LNCAP (cell line): ENCODE measurements at regions not wholly inside any gene's neighbourhood (a gene's known extent, or its start where the extent isn't known, plus 50 kb on each side); places are given as distances from the start of the nearest gene placed in this dataset.

Experiments
- CTCF ChIP-seq: fragments of 450-650 bp; IDR thresholded peaks from 2 replicates; pipeline ENCODE4 v1.5.1; 2017; ENCODE audit warnings: mild to moderate bottlenecking

DNA sequence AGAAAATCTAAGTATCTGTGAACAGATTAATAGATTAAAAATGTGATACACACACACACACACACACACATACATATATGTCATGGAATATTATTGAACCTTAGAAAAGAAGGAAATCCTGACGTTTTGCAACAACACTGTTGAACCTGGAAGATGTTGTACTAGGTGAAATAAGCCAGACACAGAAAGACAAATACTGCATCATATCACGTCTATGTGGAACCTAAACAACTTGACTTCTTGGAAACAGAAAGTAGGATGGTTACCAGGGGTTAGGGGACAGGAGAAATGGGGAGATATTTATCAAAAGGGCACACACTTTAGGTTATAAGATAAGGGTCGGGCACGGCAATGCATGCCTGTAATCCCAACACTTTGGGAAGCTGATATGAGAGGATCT lies 698.4 kb upstream of the ID2 start:
- TF ChIP-seq CTCF: no peak

DNA sequence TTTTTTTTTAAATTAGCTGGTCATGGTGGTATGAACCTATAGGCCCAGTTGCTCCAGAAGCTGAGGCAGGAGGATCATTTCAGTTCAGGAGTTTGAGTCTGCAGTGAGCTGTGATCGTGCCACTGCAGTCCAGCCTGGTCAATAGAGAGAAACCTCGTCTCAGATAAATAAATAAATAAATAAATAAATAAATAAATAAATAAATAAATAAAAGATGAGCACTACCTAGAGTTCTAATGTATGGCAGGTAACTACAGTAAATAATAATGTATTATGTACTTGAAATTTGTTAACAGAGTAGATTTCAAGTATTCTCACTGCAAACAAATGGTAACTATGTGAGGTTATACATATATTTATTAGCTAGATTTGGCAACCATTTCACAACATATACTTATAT lies 697.9 kb upstream of the ID2 start:
- no peak for TF ChIP-seq CTCF

GRCh38 chr2:7984693-7985353 lies 697.0 kb upstream of the ID2 start:
- no peak for TF ChIP-seq CTCF

DNA sequence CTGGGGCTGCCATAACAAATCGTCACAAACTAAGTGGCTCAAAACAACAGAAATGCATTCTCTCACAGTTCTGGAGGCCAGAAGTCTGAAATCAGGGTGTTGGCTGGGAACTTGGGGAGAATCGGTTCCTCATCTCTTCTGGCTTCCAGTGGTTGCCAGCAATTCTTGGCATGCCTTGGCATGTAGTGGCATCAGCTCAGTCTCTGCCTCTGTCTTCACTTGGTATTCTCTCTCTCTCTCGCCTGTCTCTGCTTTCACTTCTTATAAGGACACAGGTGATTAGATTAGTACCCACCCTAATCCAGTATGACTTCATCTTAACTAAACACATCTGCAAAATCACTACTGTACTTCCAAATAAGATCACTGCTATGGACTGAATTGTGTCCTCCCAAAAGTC lies 695.4 kb upstream of the ID2 start:
- no peak for TF ChIP-seq CTCF

DNA sequence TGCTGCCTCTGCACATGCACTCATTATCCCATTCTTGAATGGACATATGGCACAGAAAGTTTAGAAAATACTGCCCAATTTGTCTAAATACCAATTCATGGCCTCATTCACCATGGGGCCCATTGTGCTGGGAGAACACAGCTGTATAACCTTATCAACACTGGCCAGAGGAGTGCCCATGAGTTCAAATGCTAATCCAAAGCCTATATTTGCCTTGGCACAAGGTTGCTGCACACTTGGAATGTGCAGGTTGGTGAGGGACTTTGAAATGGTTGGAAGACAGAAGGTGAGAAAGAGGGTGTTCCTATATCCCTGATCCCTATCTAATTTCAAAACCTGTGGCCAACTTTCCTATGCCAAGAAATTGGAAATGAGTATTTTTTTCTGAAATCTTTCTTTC lies 693.9 kb upstream of the ID2 start:
- no peak for TF ChIP-seq CTCF

DNA sequence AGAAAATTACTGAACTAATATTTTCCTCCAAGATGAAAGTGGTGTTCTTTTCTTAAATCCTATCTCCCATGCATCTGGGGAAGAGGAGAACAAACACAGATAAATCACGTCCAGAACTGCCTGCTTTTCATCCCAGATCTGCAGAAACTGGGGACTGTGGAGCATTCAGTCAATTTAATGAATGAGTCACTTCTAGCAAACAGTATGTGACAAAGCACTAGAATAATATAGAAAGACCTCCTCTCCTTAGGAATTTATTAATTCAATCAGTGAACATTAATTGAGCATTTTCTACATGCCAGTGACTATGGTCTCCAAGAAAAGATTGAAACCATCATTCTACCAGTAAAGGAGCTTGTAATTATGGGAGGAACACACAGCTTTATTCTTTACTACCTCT lies 693.4 kb upstream of the ID2 start:
- TF ChIP-seq CTCF: no peak

- TF ChIP-seq CTCF: no peak
Observed at GRCh38 chr2:7989823-7990222, 692.0 kb upstream of the ID2 start.
